Bronchial epithelial cell (primary cell): ENCODE measurements at regions not wholly inside any gene's neighbourhood (a gene's known extent, or its start where the extent isn't known, plus 50 kb on each side); places are given as distances from the start of the nearest gene placed in this dataset.
A peak's percentile ranks its signal among the peaks of the same experiment; 100 is the strongest.
"Not testable (repeated sequence)": the region's sequence is repeated elsewhere in the genome, so short reads cannot be mapped to it uniquely, and the experiment has no call there.

Source experiments
- DNase-seq: peaks from one replicate; pipeline ENCODE4 v3.0.0-alpha.2; 2010; ENCODE audit warnings: low read depth
- FAIRE-seq: peaks from 2 replicates; lab custom pipeline; 2011; peaks lifted over from hg19 to GRCh38; lab: Jason Lieb, UNC
- H3K27me3 ChIP-seq: 2 replicates; pipeline ENCODE4 v1.5.1; 2011; ENCODE audit warnings: low read length; ENCODE audit not compliant: control insufficient read depth, insufficient read depth
- H3K36me3 ChIP-seq: 2 replicates; pipeline ENCODE4 v1.5.1; 2011; ENCODE audit warnings: low read length; ENCODE audit not compliant: control insufficient read depth, insufficient read depth
- H3K4me3 ChIP-seq: 2 replicates; pipeline ENCODE4 v1.5.1; 2011; ENCODE audit warnings: mild to moderate bottlenecking, low read depth, low read length, control low read depth
- TF ChIP-seq, protein P1 (sequence below): IDR thresholded peaks from 2 replicates; pipeline ENCODE4 v1.5.1; 2011; ENCODE audit warnings: mild to moderate bottlenecking, moderate library complexity, low read length, control low read depth, inconsistent platforms; ENCODE audit not compliant: insufficient read depth, severe bottlenecking

DNA sequence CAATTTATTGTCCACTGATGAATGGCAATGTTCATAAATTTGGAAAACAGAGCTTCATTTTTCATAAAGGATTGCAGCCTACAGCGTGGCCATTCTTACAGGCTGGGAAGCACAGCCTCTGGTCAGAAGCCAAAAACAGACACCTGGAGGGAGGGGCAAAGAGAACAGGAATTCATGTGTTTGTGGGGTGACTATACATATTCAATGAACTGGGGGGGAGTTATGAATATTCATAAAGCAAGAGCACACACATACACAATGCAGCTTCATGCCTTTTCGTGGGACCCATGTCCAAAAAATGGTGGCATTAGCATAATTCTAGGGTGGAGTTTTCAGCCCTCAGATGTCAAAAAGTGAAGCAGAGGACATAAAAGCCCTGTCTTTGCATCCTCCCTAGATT lies 173.3 kb downstream of the VEGFC start:
- Histone ChIP-seq H3K27me3 (no peaks in the 10 kb centered on the region), H3K4me3 (no peak overlapping the region)
- FAIRE-seq = no peak

DNA sequence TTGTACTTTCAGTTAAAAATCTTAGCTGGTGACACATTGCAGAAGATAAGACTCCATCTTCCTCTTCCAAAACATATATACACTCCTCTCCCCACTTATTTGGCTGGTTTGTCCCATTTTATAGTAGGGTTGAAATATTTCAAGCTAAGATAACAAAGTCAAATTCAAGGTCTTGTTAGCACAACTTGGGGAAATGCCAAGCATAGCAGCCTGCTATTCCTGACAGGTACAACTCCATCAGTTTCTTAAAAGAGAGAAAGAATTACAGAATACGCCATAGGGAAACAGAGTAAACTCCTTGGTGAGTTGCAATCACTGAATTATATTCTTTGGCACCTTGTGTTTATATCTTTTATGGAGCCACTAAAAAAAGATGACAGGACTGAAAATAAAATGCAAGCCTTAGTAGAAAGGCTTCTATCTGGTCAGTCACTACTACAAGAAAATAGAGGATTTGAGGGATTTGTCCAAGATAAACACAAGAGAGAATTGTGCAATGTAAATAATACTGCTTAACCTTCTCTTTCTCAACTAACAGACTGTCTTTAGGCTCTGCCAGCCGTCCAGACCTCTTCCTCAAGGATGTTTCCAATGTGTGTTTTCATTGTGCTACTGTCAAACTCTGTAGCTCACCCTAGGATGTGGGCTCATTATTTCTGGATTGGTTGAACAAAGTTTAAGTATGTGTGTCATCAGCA lies 170.3 kb downstream of the VEGFC start:
- no peaks in the 10 kb centered on the region for H3K36me3 ChIP-seq
- no peak overlapping the region for H3K4me3 ChIP-seq
- FAIRE-seq = no peak
- no peak for DNase-seq
- TF ChIP-seq, protein P1, sequence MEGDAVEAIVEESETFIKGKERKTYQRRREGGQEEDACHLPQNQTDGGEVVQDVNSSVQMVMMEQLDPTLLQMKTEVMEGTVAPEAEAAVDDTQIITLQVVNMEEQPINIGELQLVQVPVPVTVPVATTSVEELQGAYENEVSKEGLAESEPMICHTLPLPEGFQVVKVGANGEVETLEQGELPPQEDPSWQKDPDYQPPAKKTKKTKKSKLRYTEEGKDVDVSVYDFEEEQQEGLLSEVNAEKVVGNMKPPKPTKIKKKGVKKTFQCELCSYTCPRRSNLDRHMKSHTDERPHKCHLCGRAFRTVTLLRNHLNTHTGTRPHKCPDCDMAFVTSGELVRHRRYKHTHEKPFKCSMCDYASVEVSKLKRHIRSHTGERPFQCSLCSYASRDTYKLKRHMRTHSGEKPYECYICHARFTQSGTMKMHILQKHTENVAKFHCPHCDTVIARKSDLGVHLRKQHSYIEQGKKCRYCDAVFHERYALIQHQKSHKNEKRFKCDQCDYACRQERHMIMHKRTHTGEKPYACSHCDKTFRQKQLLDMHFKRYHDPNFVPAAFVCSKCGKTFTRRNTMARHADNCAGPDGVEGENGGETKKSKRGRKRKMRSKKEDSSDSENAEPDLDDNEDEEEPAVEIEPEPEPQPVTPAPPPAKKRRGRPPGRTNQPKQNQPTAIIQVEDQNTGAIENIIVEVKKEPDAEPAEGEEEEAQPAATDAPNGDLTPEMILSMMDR = no peak
- no peaks in the 10 kb centered on the region for H3K27me3 ChIP-seq

More for the DNA sequence above, 173.3 kb downstream of the VEGFC start:
- no peak for DNase-seq
- TF ChIP-seq, protein P1 = no peak
- no peaks in the 10 kb centered on the region for H3K36me3 ChIP-seq

DNA sequence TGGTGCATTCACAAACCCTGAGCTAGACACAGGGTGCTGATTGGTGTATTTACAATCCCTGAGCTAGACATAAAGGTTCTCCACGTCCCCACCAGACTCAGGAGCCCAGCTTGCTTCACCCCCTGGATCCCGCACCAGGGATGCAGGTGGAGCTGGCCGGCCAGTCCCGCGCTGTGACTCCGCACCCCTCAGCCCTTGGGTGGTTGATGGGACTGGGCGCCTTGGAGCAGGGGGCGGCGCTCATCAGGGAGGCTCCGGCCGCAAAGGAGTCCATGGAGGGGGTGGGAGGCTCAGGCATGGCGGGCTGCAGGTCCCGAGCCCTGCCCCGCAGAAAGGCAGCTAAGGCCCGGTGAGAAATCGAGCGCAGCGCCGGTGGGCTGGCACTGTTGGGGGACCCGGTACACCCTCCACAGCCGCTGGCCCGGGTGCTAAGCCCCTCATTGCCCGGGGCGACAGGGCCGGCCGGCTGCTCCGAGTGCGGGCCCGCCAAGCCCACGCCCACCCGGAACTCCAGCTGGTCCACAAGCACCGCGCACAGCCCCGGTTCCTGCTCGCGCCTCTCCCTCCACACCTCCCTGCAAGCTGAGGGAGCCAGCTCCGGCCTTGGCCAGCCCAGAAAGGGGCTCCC lies 167.6 kb downstream of the VEGFC start:
- not testable (repeated sequence) for FAIRE-seq, DNase-seq, H3K4me3 ChIP-seq, H3K36me3 ChIP-seq, H3K27me3 ChIP-seq

DNA sequence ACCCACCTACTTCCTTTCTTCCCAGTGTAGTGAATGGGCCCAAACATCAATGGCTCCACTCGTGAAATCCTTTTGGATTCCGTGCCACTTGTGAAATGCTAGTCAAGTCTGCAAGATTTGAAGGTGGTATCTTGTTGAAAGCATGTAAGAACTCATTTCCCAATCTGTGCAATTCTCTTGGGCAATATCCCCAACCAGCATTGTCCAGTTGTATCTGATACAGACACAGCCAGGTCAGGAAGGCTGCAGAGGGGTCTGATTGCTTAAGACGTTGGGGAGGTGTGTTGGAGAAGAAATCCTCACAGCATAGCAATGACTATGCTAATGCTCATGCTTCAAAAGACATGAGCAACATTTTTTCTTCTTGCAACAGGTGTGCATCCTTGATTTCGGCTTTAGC lies 164.8 kb downstream of the VEGFC start:
- DNase-seq (no peak), FAIRE-seq (peak; percentile 23)
- no peaks in the 10 kb centered on the region for H3K36me3 ChIP-seq
- TF ChIP-seq, protein P1 = no peak
- no peak overlapping the region for H3K4me3 ChIP-seq
- H3K27me3 ChIP-seq = no peaks in the 10 kb centered on the region

DNA sequence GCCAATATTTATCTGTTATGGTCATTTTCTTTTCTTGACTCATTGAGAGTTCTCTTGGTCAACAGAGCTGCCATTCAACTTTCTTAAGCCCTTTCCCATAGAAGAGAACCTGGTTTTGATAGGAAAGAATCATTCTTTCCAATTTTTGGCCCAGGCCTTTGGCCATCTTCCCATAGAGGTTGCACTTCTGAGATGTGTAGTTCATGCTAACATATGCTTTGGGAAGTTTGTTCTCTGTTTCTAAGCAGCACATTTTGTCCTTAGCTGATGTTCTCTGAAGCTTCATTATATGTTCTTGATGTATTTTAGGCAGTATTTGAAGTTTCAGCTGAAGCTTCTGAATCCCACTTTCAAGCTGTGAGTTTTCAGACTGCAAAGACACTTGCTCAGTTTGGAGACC lies 161.1 kb downstream of the VEGFC start:
- TF ChIP-seq, protein P1 = no peak
- no peaks in the 10 kb centered on the region for H3K27me3 ChIP-seq
- FAIRE-seq = no peak

More for the DNA sequence above, 161.1 kb downstream of the VEGFC start:
- DNase-seq = no peak
- no peaks in the 10 kb centered on the region for H3K36me3 ChIP-seq
- H3K4me3 ChIP-seq = no peak overlapping the region
